PFSK-1 (cell line): ENCODE measurements at regions not wholly inside any gene's neighbourhood (a gene's known extent, or its start where the extent isn't known, plus 50 kb on each side); places are given as distances from the start of the nearest gene placed in this dataset.

Source experiments
- FOXP2 ChIP-seq: optimal IDR thresholded peaks from 2 replicates; pipeline ENCODE3; 2011; ENCODE audit warnings: borderline replicate concordance, control low read depth, inconsistent platforms; ENCODE audit not compliant: insufficient read depth; ENCODE audit errors: extremely low read length, extremely low read depth
- POLR2AphosphoS5 ChIP-seq: IDR thresholded peaks from 2 replicates; pipeline ENCODE4 v1.6.1; 2012; ENCODE audit warnings: low read depth, mild to moderate bottlenecking, control low read depth, low read length, moderate library complexity
- REST ChIP-seq, 2 experiments: IDR thresholded peaks; 2 replicates each; pipeline versions ENCODE4 v1.6.1 to v1.8.0; 2011 to 2012; ENCODE audit warnings: low read depth in 2 of 2, low read length in 2 of 2, control low read depth in 1 of 2, inconsistent platforms in 1 of 2, mild to moderate bottlenecking in 1 of 2, moderate library complexity in 1 of 2; ENCODE audit not compliant: insufficient read depth in 1 of 2
- SIN3A ChIP-seq: IDR thresholded peaks from 2 replicates; pipeline ENCODE4 v1.6.1; 2012; ENCODE audit warnings: mild to moderate bottlenecking, low read length, moderate library complexity, borderline replicate concordance; ENCODE audit not compliant: insufficient read depth
- TAF1 ChIP-seq: IDR thresholded peaks from 2 replicates; pipeline ENCODE4 v1.6.1; 2012; ENCODE audit warnings: low read length, control low read depth, borderline replicate concordance; ENCODE audit not compliant: insufficient read depth

- no peak for TF ChIP-seq FOXP2
- no peak for TF ChIP-seq POLR2AphosphoS5
- TF ChIP-seq REST (IDR thresholded peaks at IDR 0.05; ENCODE audit: insufficient read depth in 1 of 2, low read depth in 2 of 2, low read length in 2 of 2): no peak
- no peak for TF ChIP-seq SIN3A
Observed at GRCh38 chr9:90408659-90409058, 234.0 kb downstream of the DIRAS2 start.

GRCh38 chr9:90419221-90419851, 223.3 kb downstream of the DIRAS2 start:
- TF ChIP-seq REST (IDR thresholded peaks at IDR 0.05; ENCODE audit: insufficient read depth in 1 of 2, low read depth in 2 of 2, low read length in 2 of 2) (no peak), TAF1 (no peak), POLR2AphosphoS5 (no peak), SIN3A (no peak), FOXP2 (no peak)

GRCh38 chr9:90420211-90420610, 222.4 kb downstream of the DIRAS2 start:
- no peak for TF ChIP-seq FOXP2
- TF ChIP-seq REST (IDR thresholded peaks at IDR 0.05; ENCODE audit: insufficient read depth in 1 of 2, low read depth in 2 of 2, low read length in 2 of 2): no peak
- no peak for TF ChIP-seq SIN3A
- TF ChIP-seq TAF1: no peak
- no peak for TF ChIP-seq POLR2AphosphoS5

GRCh38 chr9:90420768-90421513, 221.7 kb downstream of the DIRAS2 start:
- no peak for TF ChIP-seq TAF1
- TF ChIP-seq SIN3A: no peak
- no peak for TF ChIP-seq REST (IDR thresholded peaks at IDR 0.05; ENCODE audit: insufficient read depth in 1 of 2, low read depth in 2 of 2, low read length in 2 of 2)
- no peak for TF ChIP-seq FOXP2
- TF ChIP-seq POLR2AphosphoS5: no peak

GRCh38 chr9:90421786-90422185, 220.8 kb downstream of the DIRAS2 start:
- TF ChIP-seq POLR2AphosphoS5 (no peak), TAF1 (no peak), SIN3A (no peak), FOXP2 (no peak), REST (IDR thresholded peaks at IDR 0.05; ENCODE audit: insufficient read depth in 1 of 2, low read depth in 2 of 2, low read length in 2 of 2) (no peak)
